Mesothelial cell of epicardium (in vitro differentiated cells): ENCODE measurements at regions not wholly inside any gene's neighbourhood (a gene's known extent, or its start where the extent isn't known, plus 50 kb on each side); places are given as distances from the start of the nearest gene placed in this dataset.

Experiments
- DNase-seq, 2 experiments: peaks; one replicate each; pipeline ENCODE4 v3.0.0; 2021; ENCODE audit warnings: low spot score in 2 of 2; ENCODE audit not compliant: unreplicated experiment in 2 of 2
- H3K27ac Mint-ChIP-seq: 2 replicates; pipeline ENCODE4 v1.8.0; 2021; ENCODE audit warnings: mixed read lengths
- H3K27me3 Mint-ChIP-seq: 2 replicates; pipeline ENCODE4 v1.8.0; 2021; ENCODE audit warnings: low read depth, mixed read lengths
- H3K36me3 Mint-ChIP-seq: 2 replicates; pipeline ENCODE4 v1.8.0; 2021; ENCODE audit warnings: mixed read lengths
- H3K4me1 Mint-ChIP-seq: 2 replicates; pipeline ENCODE4 v1.8.0; 2021; ENCODE audit warnings: mixed read lengths
- H3K4me3 Mint-ChIP-seq: 2 replicates; pipeline ENCODE4 v1.8.0; 2021; ENCODE audit warnings: mild to moderate bottlenecking, moderate library complexity, mixed read lengths
- H3K9me3 Mint-ChIP-seq: 2 replicates; pipeline ENCODE4 v1.8.0; 2021; ENCODE audit warnings: mixed read lengths
- CTCF ChIP-seq: fragments of 200-600 bp; sonication (generic); IDR thresholded peaks from one replicate; pipeline ENCODE4 v1.5.0; 2021; ENCODE audit warnings: antibody characterized with exemption; ENCODE audit not compliant: unreplicated experiment

- no peak for DNase-seq
- no peaks in the 10 kb centered on the region for H3K36me3 Mint-ChIP-seq
- TF ChIP-seq CTCF, result no peak
- H3K4me3 Mint-ChIP-seq, result no peak overlapping the region
- no peaks in the 10 kb centered on the region for H3K4me1 Mint-ChIP-seq
- H3K27ac Mint-ChIP-seq, result no peak overlapping the region
- H3K27me3 Mint-ChIP-seq, result peaks cover 53% of the 10 kb centered on the region
- no peaks in the 10 kb centered on the region for H3K9me3 Mint-ChIP-seq
Measured at GRCh38 chr15:92288755-92289154, 104.9 kb upstream of the ST8SIA2 start.

DNA sequence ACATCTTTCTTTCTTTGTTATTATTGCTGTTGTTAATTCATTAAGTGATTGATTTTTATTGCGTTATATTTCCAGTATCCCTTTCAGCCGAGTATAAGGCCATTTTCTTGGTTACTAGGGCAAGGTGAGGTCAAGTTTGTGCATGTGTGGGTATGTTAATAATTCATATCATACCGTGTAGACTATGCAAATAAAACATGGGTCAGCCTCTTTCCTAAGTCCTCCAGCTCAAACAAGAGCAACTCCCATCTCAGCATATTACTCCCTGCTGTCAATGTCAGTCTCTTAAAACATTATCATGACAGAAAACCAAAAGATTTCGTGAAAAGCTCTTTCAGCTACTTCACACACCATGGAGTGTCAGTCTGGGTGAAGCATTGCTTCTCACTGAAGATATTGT, 103.9 kb upstream of the ST8SIA2 start:
- H3K27ac Mint-ChIP-seq, result no peak overlapping the region
- H3K27me3 Mint-ChIP-seq, result peaks cover 61% of the 10 kb centered on the region
- H3K4me1 Mint-ChIP-seq, result no peaks in the 10 kb centered on the region
- no peak for TF ChIP-seq CTCF
- no peak overlapping the region for H3K4me3 Mint-ChIP-seq
- H3K36me3 Mint-ChIP-seq, result no peaks in the 10 kb centered on the region
- DNase-seq, result no peak
- H3K9me3 Mint-ChIP-seq, result no peaks in the 10 kb centered on the region

GRCh38 chr15:92290359-92290992, 103.2 kb upstream of the ST8SIA2 start:
- H3K27ac Mint-ChIP-seq, result no peak overlapping the region
- no peaks in the 10 kb centered on the region for H3K4me1 Mint-ChIP-seq
- TF ChIP-seq CTCF, result no peak
- no peaks in the 10 kb centered on the region for H3K9me3 Mint-ChIP-seq
- no peak overlapping the region for H3K4me3 Mint-ChIP-seq
- H3K36me3 Mint-ChIP-seq, result no peaks in the 10 kb centered on the region
- DNase-seq, result no peak
- H3K27me3 Mint-ChIP-seq, result peaks cover 66% of the 10 kb centered on the region

DNA sequence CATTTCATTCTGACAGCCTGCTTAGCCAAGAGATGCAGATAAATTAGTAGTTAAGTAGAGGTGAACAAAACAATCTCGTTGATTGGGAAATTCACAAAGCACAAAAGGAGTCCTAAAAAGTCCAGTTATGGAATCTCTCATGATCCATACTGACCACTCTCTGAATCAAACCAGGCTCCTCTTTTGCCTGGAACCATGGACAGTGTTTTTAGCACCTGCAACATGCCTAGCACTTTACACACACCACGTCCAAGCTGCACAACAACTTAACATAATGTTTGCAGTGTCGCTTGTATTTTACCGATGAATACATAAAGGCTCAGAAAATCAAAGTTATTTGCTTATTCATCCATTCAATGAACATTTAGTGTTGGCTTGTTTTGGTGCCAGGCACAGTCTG, 101.8 kb upstream of the ST8SIA2 start:
- H3K4me3 Mint-ChIP-seq, result no peak overlapping the region
- no peak for TF ChIP-seq CTCF
- no peak overlapping the region for H3K27ac Mint-ChIP-seq
- no peaks in the 10 kb centered on the region for H3K4me1 Mint-ChIP-seq
- no peaks in the 10 kb centered on the region for H3K36me3 Mint-ChIP-seq
- DNase-seq, result no peak
- no peaks in the 10 kb centered on the region for H3K9me3 Mint-ChIP-seq
- H3K27me3 Mint-ChIP-seq, result peaks cover 68% of the 10 kb centered on the region

- no peak for TF ChIP-seq CTCF
- Mint-ChIP-seq H3K9me3 (no peaks in the 10 kb centered on the region), H3K4me3 (no peak overlapping the region), H3K27ac (no peak overlapping the region), H3K27me3 (peaks cover 65% of the 10 kb centered on the region), H3K4me1 (no peaks in the 10 kb centered on the region), H3K36me3 (no peaks in the 10 kb centered on the region)
- no peak for DNase-seq
Measured at GRCh38 chr15:92294759-92295158, 98.9 kb upstream of the ST8SIA2 start.
